SK-N-MC (cell line): ENCODE measurements at regions not wholly inside any gene's neighbourhood (a gene's known extent, or its start where the extent isn't known, plus 50 kb on each side); places are given as distances from the start of the nearest gene placed in this dataset.

Experiments
- EZH2 ChIP-seq: fragments of 200-600 bp; sonication (generic); IDR thresholded peaks from one replicate; pipeline ENCODE4 v1.6.1; 2017; ENCODE audit warnings: antibody characterized with exemption
- FOXP2 ChIP-seq: optimal IDR thresholded peaks from 2 replicates; pipeline ENCODE3; 2011; ENCODE audit warnings: mild to moderate bottlenecking, moderate library complexity; ENCODE audit not compliant: insufficient read depth; ENCODE audit errors: extremely low read length, control extremely low read depth
- POLR2AphosphoS5 ChIP-seq: IDR thresholded peaks from 2 replicates; pipeline ENCODE4 v1.6.1; 2012; ENCODE audit warnings: mild to moderate bottlenecking, low read depth, low read length, borderline replicate concordance

GRCh38 chr11:103714246-103714645, 322.2 kb upstream of the DDI1 start:
- TF ChIP-seq POLR2AphosphoS5 (no peak), EZH2 (no peak), FOXP2 (no peak)
